ENCODE measurements at regions not wholly inside any gene's neighbourhood (a gene's known extent, or its start where the extent isn't known, plus 50 kb on each side); places are given as distances from the start of the nearest gene placed in this dataset.

DNA sequence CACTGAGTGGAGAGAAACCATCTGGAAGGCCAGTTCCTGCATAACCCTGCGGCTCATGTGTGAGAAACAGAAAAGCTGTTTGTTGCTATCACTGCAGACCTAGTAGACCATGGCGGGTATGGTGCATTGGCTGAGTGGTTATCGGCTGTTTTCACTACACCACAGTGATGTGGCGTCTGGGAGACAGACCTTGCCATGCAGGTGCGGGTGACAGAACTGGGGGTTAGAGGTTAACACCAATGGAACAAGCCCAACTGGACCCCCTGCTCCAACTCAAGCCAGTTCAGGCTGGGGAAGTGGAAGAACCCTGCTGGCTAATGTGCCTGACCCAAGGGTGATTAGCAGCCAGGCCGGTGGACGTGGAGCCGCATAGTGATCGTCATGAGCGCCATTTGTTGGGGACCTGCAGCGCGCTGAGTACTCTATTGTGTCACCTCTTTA is 91.9 kb downstream of the IRF8 start:
- DNase-seq (ENCODE audit: low spot score), result no peak

DNA sequence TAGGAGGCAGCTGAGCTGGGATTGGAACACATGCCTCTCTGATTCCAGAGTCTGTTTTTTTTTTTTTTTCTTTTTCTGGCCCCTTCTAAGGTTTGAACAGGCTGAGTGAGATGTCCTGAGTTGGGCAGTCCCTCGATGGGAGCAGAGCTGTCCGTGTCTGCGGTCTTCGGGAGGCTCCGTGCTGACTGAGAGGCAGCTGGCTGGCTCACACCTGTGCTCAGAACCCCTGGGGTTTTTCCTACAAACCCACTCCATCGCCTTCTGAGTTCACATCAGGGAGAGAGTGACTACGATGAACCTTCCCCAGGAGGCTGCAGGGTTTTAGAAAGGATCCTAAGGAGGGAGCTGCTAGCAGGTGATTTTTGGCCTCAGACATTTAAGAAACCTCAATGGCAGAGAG is 92.5 kb downstream of the IRF8 start:
- no peak for DNase-seq (ENCODE audit: low spot score)

DNA sequence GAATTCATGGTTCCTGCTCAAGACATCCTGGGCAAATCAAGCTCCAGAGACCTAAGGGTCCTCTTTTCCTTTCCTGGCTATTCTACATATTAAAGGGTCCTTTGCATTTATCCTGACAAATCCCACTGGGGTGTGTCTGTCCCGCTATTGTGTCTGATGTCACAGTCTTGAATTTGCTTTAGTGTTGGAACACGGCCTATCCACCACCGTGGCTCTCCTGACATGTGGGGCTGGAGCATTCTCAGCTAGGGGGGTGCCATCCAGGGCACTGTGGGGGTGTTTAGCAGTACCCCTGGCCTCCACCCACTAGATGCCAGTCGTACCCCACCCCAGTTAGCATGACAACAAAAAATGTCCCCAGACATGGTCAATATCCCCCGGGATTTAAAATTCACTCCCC is 92.9 kb downstream of the IRF8 start:
- no peak for DNase-seq (ENCODE audit: low spot score)

DNA sequence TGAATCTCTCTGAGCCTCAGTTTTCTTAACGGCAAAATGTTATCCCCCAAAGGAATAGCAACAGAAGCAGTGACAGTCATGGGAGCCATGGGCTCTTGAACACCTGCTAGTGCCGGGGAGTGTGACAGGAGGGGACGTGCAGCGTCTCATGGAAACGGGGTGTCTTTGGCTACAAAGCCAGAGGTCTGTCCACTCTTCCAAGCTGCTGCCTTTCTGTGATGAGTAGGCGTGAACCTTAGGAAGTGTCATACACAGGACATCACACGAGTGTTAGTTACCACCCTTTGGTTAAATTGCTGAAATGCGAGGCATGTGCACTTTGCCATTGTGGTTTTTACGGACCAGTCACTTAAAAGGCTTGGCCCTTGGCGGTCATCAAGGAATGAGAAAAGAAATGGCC is 93.4 kb downstream of the IRF8 start:
- no peak for DNase-seq (ENCODE audit: low spot score)

DNA sequence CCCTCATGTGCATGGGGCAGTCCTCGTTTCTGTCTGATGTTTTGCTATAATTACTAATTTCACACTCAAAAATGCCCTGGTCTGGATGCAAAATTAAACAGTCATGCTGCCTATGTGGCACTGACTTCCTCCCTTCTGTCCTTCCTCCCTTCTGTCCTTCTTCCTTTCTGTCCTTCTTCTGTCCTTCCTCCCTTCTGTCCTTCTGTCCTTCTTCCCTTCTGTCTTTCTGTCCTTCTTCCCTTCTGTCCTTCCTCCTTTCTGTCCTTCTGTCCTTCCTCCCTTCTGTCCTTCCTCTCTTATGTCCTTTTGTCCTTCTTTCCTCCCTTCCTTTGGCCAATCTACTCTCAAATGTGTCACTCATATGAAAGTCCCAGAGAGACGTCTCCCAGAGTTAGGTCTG is 93.8 kb downstream of the IRF8 start:
- DNase-seq (ENCODE audit: low spot score), result no peak

DNA sequence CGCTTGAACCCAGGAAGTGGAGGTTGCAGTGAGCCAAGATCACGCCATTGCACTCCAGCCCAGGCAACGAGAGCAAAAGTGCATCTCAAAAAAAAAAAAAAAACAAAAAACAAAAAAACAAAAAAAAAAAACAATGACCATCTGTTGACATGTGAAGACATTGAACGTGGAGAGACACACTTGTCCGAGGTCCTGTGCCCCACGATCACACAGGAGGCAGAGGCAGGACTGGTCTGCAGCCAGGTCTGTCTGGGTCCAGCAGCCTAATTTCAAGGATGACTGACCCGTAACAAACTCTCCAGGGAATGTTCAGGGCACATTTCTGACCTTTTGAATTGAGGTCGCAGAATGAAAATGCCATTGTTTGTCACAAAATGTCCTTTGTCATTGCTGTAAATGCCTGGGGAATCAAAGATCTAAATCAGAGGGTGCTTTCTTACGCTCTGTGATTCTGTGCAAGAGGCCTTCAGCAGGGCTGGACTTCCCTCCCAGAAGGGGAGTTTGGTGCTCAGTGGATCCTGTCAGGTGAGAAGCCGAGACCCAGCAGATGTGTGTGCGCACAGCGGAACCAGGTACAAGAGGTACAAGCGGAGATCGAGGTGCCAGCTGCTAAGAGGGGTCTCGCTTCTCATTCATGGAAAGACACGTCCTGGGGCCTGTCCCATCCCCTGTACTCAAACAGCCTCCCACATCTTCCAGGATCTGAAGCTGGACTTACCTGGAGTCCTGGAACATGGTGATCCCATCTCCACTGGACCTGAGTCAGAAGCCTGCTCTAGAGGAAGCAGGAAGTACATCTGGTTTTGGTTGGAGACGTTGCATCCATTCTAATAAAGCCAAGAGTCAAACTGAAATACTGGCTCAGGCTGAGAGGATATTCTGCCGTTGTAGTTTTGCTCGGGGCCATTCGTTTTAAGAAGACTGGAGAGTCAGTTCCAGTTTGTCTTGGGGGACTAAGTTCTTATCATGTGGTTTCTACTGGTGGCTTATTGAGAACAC is 95.8 kb downstream of the IRF8 start:
- DNase-seq (ENCODE audit: low spot score), result peak; percentile 32

DNA sequence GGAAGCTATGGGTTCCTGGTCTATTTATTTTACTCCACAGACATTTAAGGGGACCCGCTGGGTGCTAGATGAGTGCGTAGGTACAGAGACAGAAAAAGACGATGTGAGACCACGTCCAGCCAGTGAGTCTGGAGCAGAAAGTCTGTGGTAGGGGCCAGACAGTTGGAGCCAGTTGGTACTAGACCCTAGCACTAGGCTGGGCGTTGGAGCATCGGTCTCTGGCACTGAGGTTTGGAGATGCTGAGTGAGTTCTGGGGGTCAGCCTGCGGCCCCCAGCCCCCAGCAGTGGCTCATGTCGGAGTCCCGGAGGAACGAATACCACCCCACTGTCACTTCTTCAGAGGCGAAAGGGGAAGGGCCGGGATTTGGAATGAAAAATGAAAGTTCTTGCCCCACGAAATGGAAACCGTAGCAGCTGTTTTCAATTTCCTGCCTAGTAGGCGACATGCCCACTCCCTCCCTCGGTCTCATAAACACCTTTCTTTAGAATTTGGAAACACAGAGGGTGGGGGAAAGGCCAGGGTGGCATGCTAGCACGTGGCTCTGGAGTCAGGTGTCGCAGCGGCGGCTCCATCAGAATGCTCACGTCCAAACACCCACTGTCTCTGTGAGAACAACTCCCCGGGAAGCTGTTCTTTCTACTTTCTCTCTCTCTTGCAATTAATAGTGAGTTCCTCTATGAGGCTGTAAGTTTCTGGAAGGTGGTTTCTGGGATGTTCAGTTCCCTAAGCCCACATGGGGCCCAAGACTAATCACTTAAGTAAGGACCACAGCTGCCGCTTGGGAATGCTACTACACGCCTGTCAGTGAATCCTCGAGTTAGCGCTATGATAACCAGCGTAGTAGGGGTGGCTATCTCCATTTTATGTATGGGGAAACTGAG is 96.8 kb downstream of the IRF8 start:
- DNase-seq (ENCODE audit: low spot score), result no peak

DNA sequence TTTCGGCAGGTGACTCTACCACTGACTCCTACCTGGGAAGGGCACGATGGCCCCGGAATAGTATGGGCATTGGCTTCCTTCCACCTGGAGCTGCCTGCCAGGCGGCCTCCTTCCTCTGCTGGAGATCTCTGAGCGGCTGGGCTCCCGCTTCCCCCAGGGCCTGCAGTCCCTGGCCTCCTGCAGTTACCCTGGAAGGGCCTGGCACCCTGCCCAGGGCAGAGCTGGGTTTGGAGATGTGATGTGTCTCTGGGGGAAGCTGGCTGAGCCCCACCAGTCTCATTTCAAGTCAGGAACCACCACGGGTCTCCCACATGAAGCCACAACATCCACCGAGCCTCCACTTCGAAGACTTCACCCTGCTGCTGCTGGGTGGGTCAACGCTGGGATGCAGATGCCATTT is 97.9 kb downstream of the IRF8 start:
- no peak for DNase-seq (ENCODE audit: low spot score)

DNA sequence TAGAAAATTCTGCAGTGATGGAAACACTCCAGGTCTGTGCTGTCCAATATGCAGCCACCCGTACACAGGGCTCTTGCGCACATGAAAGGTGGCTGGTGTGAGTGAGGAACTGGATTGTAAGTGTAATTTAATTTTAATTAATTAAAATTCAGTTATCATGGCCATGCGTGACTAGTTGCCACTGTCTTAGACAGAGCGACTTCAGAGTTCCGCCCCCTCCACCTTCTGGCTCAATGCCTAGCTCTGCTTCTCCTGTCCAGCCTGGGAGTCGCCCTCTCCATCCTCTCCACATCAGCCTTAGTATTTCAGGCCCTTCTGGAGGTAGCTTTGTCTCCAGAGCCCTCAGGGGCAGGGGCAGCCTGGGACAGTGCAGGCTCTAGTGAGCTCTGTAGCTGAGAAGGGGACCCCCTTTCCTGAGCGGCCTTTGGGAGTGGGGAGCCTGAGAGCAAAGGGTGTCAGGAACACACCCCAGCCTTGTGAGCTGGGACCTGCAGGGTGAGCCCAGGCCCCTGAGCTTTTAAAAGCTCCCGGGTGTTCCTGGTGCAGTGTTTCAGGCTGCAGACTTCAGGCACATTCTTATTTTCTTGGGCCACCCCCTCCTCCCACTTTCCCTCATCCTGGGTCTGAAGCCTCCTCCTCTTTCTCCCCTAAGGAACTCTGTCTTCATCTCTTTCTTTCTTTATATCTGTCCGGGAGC is 99.4 kb downstream of the IRF8 start:
- no peak for DNase-seq (ENCODE audit: low spot score)

DNA sequence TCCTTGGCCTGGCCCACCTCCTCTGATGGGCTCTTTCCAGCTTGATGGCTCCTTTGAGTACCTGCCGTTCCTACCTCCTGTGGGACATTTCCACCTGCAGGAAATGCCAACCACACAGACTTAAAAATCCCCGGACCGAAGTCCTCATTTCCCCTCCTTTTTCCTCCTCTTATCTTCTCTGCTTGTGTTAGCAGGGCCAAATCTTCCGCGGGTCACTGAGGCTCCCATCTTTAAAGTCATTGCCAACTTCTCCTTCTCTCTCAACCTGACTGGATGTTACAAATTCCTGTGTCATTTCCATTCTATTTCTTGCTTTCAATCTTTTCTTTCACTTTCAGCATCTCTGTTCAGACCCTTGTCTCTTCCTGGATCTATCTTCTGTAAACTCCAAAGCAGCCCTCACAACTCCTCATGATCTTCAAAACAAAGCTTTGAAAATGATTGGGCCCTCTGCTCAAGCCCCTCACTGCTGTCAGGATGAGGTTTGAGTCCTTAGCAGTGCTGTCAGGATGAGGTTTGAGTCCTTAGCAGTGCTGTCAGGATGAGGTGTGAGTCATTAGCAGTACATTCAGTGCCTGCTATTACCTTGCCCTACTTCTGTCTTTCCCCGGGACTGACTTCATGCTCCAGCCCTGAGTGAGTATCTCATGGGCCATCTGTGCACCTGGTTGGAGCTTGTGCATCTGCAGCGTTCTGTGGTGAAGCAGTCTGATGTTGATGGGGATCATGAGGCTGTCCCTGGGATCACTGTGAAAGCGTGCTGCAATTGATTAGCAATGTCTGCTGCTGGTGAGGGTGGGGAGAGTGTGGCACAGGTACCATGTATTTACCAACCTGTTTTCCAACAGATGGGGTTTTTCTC is 100.1 kb downstream of the IRF8 start:
- DNase-seq (ENCODE audit: low spot score), result peak; percentile 35

DNA sequence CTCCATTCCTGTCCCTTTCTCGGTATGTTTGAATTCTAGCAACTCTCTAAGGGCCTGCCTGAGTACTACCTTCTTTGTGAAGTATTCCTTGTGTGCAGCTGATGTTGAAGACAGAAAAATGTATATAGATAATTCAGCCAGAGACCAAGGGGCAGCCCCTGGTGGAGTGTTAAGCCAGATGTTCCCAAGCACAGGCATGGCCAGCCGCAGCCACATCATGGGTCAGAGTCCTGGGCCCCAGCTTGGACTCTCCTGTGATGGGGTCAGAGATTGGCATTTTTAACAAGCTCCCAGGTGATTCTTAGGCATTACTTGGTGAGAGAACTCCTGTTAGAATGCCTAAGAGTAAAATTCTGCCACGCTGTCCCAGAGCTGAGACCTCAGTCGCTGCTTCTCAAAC is 100.8 kb downstream of the IRF8 start:
- no peak for DNase-seq (ENCODE audit: low spot score)

DNA sequence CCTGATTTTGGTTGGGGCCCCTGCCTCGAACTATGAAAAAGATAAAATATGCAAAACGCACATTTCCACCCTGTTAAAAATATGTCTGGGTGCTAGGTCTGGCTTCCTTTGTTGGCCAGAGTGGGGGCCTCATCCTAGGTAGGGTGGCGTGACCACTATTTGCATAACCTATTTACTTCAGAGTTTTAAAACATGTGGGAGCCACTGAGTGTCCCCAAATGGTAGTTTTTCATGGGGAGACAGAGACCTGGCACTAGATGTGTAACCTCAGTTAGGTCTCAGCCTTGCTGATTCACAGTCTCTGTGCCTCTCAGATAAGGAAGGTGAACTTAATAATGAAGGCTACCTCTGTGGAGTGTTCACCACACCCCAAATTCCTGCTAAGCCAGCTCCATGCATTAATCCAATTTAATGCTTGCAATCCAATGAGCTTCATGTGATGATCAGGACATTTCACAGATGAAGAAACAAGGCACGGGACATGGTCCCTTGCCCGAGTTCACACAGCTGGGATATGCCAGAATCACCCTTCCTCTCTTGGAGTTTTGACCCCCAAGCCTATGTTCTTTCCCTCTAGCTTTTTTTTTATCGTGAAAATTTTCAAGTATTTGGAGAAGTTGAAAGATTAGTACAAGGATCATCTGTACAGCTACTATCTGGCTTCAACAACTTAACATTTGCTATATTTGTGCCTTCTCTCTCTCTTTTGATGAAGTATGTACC is 103.4 kb downstream of the IRF8 start:
- DNase-seq (ENCODE audit: low spot score), result no peak

DNA sequence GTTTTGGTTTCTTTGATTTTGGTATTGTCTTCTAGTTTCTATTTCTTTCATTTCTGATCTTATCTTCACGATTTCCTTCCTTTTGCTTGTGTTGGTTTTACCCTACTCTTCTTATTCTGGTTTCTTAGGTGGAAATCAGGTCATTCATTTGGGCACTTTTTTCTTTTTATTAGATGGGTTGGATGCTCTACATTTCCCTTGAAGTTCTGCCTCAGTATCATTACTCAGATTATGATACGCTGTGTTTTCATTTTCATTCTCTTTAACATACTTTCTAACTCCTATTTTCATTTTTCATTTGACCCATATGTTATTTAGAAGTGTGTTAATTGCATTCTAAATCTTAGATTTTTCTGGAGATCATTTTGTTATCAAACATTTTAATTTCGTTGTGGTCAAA is 108.6 kb downstream of the IRF8 start:
- DNase-seq (ENCODE audit: low spot score), result no peak

DNA sequence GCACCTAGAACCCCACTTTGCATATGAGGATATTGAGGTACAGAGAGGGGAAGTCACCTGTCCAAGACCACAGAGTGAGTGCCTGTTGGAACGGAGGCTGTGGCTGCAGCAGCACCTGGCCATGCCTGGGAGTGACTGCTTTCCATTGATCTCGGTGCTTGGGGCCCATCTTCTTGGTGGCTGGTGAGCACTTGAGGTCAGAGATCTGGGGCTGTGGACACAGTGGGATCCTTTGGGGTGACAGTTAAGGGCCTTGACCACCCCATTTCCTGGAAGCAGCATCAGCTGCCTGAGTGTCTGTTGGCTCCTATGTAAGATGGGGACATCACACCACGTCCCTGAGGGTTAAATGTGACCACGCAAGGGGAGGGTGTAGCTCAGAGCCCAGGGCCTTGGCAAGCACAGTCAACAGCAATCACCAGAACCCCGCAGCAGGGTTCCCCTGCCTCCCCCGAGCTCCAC is 111.7 kb downstream of the IRF8 start:
- no peak for DNase-seq (ENCODE audit: low spot score)

DNA sequence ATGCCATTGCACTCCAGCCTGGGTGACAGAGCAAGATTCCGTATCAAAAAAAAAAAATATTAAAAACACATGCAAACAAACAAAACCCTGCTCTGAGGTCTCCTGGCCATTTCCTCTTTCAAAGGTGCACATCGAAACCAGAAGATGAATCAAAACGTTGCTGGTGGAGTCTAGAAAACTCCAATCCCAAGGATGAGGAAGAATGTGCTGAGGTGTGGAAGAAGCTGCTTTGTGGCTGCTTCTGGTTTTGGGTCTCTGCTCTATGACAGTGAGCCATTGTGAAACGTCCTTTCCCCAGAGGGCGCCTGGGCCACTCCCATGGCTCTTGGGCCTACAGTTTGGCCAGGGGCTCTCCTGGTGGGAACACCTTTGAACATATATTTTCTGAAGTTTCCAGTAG is 112.6 kb downstream of the IRF8 start:
- DNase-seq (ENCODE audit: low spot score), result no peak

DNA sequence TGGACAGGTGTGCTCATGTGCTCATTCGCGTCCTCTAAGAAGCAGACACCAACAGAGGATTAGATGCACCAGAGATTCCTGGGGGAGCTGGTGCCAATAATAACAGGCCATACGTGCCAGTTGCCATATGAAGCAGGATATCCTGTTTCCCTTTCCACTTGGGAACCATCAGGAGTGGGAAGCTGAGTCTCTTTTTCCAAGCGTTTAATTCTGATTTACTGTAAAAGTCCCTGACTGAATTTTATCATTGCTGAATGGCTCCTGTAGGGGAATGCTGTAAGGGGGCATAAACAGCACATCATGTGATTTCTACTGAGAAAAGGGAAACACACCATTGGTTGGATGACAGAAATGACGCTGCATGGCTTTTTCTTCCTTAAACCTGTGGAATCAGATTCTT is 113.3 kb downstream of the IRF8 start:
- no peak for DNase-seq (ENCODE audit: low spot score)

DNA sequence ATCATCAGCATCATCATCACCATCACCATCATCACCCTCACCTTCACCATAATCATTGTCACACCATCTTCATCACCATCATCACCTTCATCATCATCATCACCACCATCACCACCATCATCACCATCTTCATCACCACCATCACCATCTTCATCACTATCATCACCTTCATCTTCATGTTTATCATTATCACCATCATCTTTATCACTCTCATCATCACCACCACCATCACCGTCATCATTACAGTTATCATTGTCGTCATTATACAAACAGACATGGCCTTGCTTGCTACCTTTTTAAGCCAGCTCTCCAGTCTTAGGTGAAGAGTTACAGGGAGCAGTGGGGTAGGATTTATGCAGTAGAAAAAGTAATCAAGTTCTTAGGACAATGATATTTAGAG is 114.9 kb downstream of the IRF8 start:
- no peak for DNase-seq (ENCODE audit: low spot score)

DNA sequence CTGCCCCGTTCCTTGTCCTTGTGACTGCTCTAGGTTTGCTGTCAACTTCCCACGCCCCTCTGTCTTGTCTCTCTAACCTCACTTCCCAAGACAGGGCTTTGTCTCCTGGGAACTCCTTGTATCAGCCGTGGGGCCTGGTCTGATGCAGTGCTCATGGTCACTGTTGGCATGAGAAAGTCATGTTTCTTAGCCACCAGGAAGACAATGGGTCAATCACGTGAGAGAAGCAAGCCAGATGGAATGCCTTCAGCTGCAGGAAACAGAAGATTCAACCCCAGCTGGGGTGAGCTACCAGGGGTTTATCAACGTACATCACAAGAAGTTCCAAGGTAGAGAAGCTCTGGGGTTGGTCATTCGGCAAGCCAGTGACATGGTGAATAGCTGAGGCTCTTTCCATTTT is 116.6 kb downstream of the IRF8 start:
- no peak for DNase-seq (ENCODE audit: low spot score)

DNA sequence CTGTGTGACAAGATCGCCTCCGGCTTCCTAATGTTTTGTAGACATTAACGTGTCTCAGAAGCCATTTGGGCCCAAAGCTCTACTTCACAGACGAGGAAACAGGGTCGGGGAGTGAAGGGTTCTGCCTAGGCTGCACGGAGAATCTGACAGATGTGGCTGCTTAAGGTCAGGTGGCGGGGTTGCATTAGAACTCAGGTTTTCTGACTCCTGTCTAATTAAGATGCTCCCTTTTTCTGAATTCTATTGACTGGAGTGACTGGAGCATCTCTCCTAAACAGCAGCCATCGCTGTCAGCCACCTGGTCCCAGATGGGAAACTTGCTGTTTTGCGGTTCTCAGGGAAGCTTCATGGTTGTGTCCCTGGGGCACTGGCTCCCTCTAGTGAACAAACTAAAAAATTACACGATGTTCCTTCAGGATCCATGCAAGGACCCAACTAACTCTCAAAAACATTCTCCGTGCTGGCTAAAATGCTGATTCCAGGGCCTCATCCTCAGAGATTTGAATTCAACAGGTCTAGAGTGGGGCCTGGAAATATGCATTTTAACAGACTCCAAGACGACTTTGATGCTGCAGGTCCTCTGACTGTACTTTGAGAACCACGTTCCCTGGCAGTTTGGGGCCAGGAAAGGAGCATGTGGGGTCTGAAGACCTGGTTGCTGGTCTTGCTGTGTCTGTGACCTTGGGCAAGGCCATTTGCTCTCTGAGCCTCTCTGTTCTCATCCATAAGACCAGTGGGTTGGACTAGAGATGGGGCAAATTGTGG is 117.4 kb downstream of the IRF8 start:
- DNase-seq (ENCODE audit: low spot score), result peak; percentile 63

DNA sequence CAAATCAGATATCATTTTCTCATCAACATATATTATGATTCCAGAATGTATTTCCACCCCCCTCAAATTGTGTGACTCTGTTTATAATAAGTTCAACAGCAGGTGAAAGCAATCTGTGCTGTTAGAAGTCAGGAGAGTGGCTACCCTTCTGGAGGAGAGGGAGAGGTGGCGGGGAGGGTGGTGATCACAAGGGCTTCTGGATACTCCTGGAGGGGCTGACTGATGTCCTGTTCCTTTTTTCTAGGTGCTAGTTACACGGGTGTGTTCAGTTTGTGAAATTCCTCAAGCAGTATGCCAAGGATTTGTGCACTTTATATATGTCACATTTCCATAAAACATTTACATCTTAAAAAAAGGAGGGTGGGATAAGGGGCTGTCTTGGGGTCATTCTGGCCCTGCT is 119.1 kb downstream of the IRF8 start:
- no peak for DNase-seq (ENCODE audit: low spot score)
